Panc1 (cell line): ENCODE measurements at regions not wholly inside any gene's neighbourhood (a gene's known extent, or its start where the extent isn't known, plus 50 kb on each side); places are given as distances from the start of the nearest gene placed in this dataset.

Experiments
- POLR2AphosphoS5 ChIP-seq: IDR thresholded peaks from 2 replicates; pipeline ENCODE4 v1.6.1; 2012; ENCODE audit warnings: mild to moderate bottlenecking, low read depth, low read length, moderate library complexity
- TCF7L2 ChIP-seq: IDR thresholded peaks from 2 replicates; pipeline ENCODE4 v1.6.1; 2011; ENCODE audit warnings: mild to moderate bottlenecking, low read depth, low read length, inconsistent platforms
- TF ChIP-seq, protein P1 (sequence below): fragments of 450-650 bp; IDR thresholded peaks from 2 replicates; pipeline ENCODE4 v1.5.1; 2017; ENCODE audit warnings: mild to moderate bottlenecking
- TF ChIP-seq, protein P2 (sequence below), 2 experiments: IDR thresholded peaks; 2 replicates each; pipeline ENCODE4 v1.6.1; 2011 to 2012; ENCODE audit warnings: low read depth in 2 of 2, control low read depth in 1 of 2, low read length in 1 of 2, mild to moderate bottlenecking in 1 of 2, moderate library complexity in 1 of 2; ENCODE audit not compliant: insufficient read depth in 1 of 2

DNA sequence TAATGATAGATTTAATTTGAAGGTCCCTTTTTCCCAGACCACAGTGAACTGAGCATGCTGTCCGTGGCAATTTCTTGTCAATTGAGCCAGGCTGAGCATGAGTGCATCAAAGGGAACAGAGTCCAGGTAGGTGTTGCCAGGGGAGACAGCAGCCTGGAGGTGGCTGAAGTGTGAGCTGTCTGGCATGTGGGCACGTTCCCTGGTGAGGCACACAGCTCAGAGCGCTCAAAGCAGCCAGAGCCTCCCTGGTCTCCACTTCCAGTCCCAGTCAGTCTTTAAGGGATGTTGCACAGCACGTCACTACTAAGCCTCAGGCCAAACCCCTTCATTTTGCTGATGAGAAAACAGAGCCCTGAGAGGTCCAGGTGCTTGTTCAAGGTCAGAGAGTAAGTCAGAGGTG, 251.4 kb downstream of the MATN1 start:
- TF ChIP-seq, protein P1, sequence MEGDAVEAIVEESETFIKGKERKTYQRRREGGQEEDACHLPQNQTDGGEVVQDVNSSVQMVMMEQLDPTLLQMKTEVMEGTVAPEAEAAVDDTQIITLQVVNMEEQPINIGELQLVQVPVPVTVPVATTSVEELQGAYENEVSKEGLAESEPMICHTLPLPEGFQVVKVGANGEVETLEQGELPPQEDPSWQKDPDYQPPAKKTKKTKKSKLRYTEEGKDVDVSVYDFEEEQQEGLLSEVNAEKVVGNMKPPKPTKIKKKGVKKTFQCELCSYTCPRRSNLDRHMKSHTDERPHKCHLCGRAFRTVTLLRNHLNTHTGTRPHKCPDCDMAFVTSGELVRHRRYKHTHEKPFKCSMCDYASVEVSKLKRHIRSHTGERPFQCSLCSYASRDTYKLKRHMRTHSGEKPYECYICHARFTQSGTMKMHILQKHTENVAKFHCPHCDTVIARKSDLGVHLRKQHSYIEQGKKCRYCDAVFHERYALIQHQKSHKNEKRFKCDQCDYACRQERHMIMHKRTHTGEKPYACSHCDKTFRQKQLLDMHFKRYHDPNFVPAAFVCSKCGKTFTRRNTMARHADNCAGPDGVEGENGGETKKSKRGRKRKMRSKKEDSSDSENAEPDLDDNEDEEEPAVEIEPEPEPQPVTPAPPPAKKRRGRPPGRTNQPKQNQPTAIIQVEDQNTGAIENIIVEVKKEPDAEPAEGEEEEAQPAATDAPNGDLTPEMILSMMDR, result no peak
- TF ChIP-seq, protein P2, sequence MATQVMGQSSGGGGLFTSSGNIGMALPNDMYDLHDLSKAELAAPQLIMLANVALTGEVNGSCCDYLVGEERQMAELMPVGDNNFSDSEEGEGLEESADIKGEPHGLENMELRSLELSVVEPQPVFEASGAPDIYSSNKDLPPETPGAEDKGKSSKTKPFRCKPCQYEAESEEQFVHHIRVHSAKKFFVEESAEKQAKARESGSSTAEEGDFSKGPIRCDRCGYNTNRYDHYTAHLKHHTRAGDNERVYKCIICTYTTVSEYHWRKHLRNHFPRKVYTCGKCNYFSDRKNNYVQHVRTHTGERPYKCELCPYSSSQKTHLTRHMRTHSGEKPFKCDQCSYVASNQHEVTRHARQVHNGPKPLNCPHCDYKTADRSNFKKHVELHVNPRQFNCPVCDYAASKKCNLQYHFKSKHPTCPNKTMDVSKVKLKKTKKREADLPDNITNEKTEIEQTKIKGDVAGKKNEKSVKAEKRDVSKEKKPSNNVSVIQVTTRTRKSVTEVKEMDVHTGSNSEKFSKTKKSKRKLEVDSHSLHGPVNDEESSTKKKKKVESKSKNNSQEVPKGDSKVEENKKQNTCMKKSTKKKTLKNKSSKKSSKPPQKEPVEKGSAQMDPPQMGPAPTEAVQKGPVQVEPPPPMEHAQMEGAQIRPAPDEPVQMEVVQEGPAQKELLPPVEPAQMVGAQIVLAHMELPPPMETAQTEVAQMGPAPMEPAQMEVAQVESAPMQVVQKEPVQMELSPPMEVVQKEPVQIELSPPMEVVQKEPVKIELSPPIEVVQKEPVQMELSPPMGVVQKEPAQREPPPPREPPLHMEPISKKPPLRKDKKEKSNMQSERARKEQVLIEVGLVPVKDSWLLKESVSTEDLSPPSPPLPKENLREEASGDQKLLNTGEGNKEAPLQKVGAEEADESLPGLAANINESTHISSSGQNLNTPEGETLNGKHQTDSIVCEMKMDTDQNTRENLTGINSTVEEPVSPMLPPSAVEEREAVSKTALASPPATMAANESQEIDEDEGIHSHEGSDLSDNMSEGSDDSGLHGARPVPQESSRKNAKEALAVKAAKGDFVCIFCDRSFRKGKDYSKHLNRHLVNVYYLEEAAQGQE (IDR thresholded peaks at IDR 0.05; ENCODE audit: insufficient read depth in 1 of 2, low read depth in 2 of 2, low read length in 1 of 2), result no peak
- TF ChIP-seq POLR2AphosphoS5 (no peak), TCF7L2 (no peak)
